SU-DHL-6 (cell line): ENCODE measurements at regions not wholly inside any gene's neighbourhood (a gene's known extent, or its start where the extent isn't known, plus 50 kb on each side); places are given as distances from the start of the nearest gene placed in this dataset.

Source experiments
- CTCF ChIP-seq: fragments of 200-600 bp; sonication (generic); IDR thresholded peaks from one replicate; pipeline ENCODE4 v1.5.1; 2017; ENCODE audit warnings: antibody characterized with exemption, mild to moderate bottlenecking, low read length, moderate library complexity; ENCODE audit not compliant: insufficient read depth, poor library complexity, severe bottlenecking
- EZH2phosphoT487 ChIP-seq: fragments of 200-600 bp; sonication (generic), shearing (Covaris generic); conservative IDR thresholded peaks from 2 replicates; pipeline ENCODE4 v1.6.1; 2018; ENCODE audit warnings: mild to moderate bottlenecking, antibody characterized with exemption, low read length, moderate library complexity, mixed read lengths

- peak; percentile 11 for TF ChIP-seq CTCF
- no peak for TF ChIP-seq EZH2phosphoT487
Observed at GRCh38 chr4:175443547-175443946, 368.5 kb downstream of the GPM6A start.
